ENCODE measurements at regions not wholly inside any gene's neighbourhood (a gene's known extent, or its start where the extent isn't known, plus 50 kb on each side); places are given as distances from the start of the nearest gene placed in this dataset.

DNA sequence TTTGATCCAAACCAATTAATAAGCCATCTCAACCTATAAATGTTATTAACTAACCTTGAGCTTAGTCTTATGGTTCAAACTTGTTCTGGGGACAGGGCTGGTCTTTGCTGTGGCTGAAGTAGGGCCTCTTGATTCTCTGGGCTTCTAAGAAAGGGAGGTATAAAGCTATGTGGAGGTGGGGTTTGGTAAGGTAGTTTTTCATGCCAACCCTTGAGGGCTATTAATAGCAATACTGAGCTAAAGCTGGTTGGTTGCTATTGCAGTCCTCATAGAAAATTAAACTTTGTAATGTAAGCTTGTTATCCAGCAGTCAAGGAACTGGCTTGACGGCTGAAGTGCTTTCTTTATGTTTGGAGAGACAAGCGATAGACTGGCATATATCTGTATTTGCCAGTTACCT is 112.1 kb downstream of the RND3 start:
- TF ChIP-seq, protein P1, sequence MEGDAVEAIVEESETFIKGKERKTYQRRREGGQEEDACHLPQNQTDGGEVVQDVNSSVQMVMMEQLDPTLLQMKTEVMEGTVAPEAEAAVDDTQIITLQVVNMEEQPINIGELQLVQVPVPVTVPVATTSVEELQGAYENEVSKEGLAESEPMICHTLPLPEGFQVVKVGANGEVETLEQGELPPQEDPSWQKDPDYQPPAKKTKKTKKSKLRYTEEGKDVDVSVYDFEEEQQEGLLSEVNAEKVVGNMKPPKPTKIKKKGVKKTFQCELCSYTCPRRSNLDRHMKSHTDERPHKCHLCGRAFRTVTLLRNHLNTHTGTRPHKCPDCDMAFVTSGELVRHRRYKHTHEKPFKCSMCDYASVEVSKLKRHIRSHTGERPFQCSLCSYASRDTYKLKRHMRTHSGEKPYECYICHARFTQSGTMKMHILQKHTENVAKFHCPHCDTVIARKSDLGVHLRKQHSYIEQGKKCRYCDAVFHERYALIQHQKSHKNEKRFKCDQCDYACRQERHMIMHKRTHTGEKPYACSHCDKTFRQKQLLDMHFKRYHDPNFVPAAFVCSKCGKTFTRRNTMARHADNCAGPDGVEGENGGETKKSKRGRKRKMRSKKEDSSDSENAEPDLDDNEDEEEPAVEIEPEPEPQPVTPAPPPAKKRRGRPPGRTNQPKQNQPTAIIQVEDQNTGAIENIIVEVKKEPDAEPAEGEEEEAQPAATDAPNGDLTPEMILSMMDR (optimal IDR thresholded peaks at IDR 0.05 in 1 of 3, IDR thresholded peaks at IDR 0.05 in 1 of 3, conservative IDR thresholded peaks at IDR 0.05 in 1 of 3; ENCODE audit: extremely low read depth in 1 of 3, insufficient read depth in 2 of 3, low read length in 3 of 3): no peak
- TF ChIP-seq EZH2 (IDR thresholded peaks at IDR 0.05; ENCODE audit: low read length): no peak

Measured in keratinocyte (primary cell).